ENCODE measurements at regions not wholly inside any gene's neighbourhood (a gene's known extent, or its start where the extent isn't known, plus 50 kb on each side); places are given as distances from the start of the nearest gene placed in this dataset.

DNA sequence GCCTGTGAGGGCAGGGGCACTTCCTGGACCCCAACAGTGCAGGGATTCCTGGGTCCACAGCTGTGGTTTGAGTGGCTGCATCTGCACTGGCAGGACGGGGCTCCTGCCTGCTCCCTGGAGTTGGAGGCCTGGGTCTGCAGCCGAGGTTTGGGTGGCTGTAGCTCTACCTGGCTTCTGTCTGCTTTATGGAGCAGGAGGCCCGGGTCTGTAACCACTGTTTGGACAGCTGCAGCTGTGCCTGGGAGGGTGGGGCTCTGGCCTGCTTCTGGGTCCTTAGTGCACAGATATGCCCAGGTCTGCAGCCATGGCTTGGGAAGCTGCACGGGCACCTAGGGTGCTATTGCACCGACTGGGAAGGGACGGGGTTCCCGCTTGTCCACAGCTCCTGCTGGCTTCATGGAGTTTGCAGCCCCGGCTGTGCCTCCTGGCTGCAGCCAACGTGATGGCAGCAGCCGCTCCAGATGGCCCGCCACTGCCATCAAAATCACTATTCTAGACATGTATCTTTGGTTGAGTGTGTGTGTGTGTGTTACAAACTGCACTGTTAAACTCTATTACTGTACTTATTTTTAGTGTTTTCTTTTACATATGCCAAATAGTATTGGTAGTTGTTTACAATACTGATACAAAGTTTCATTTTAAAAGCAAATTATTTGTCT, 412.3 kb upstream of the KIRREL3 start:
- no peak for TF ChIP-seq POLR2A (IDR thresholded peaks at IDR 0.05; ENCODE audit: low read depth, low read length)
- no peak for TF ChIP-seq RCOR1 (IDR thresholded peaks at IDR 0.05; ENCODE audit: insufficient replicate concordance, low read length)
- TF ChIP-seq, protein P1, sequence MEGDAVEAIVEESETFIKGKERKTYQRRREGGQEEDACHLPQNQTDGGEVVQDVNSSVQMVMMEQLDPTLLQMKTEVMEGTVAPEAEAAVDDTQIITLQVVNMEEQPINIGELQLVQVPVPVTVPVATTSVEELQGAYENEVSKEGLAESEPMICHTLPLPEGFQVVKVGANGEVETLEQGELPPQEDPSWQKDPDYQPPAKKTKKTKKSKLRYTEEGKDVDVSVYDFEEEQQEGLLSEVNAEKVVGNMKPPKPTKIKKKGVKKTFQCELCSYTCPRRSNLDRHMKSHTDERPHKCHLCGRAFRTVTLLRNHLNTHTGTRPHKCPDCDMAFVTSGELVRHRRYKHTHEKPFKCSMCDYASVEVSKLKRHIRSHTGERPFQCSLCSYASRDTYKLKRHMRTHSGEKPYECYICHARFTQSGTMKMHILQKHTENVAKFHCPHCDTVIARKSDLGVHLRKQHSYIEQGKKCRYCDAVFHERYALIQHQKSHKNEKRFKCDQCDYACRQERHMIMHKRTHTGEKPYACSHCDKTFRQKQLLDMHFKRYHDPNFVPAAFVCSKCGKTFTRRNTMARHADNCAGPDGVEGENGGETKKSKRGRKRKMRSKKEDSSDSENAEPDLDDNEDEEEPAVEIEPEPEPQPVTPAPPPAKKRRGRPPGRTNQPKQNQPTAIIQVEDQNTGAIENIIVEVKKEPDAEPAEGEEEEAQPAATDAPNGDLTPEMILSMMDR (conservative IDR thresholded peaks at IDR 0.05; ENCODE audit: low read depth, low read length): no peak
- TF ChIP-seq RAD21 (IDR thresholded peaks at IDR 0.05; ENCODE audit: low read length): no peak
- no peak for TF ChIP-seq RFX5 (IDR thresholded peaks at IDR 0.05; ENCODE audit: low read depth, low read length)
- no peak for TF ChIP-seq MAZ (IDR thresholded peaks at IDR 0.05; ENCODE audit: borderline replicate concordance, low read depth, low read length)
- TF ChIP-seq MXI1 (IDR thresholded peaks at IDR 0.05; ENCODE audit: borderline replicate concordance, low read depth, low read length): no peak
- TF ChIP-seq ELK1 (IDR thresholded peaks at IDR 0.05; ENCODE audit: borderline replicate concordance, low read depth, low read length): no peak
- TF ChIP-seq MAFK (IDR thresholded peaks at IDR 0.05; ENCODE audit: low read depth, low read length): no peak
- TF ChIP-seq CHD1 (IDR thresholded peaks at IDR 0.05; ENCODE audit: low read depth, low read length): no peak
- TF ChIP-seq, protein P2, sequence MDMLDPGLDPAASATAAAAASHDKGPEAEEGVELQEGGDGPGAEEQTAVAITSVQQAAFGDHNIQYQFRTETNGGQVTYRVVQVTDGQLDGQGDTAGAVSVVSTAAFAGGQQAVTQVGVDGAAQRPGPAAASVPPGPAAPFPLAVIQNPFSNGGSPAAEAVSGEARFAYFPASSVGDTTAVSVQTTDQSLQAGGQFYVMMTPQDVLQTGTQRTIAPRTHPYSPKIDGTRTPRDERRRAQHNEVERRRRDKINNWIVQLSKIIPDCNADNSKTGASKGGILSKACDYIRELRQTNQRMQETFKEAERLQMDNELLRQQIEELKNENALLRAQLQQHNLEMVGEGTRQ (IDR thresholded peaks at IDR 0.05; ENCODE audit: low read depth, low read length): no peak
- no peak for TF ChIP-seq SMC3 (IDR thresholded peaks at IDR 0.05; ENCODE audit: low read depth, low read length)
- TF ChIP-seq CEBPB (IDR thresholded peaks at IDR 0.05; ENCODE audit: low read depth, low read length): no peak
